Karpas-422 (cell line): ENCODE measurements at regions not wholly inside any gene's neighbourhood (a gene's known extent, or its start where the extent isn't known, plus 50 kb on each side); places are given as distances from the start of the nearest gene placed in this dataset.
"Not testable (repeated sequence)": the region's sequence is repeated elsewhere in the genome, so short reads cannot be mapped to it uniquely, and the experiment has no call there.

ENCODE experiments used
- DNase-seq: peaks from one replicate; pipeline ENCODE4 v3.0.0-alpha.2; 2015
- H2AFZ ChIP-seq: fragments of 200-600 bp; sonication (generic); 2 replicates; pipeline ENCODE4 v1.6.1; 2014; ENCODE audit warnings: antibody characterized with exemption, low read length, mixed read lengths
- H3K27ac ChIP-seq: fragments of 200-600 bp; sonication (generic); 2 replicates; pipeline ENCODE4 v1.5.1; 2014; ENCODE audit warnings: mild to moderate bottlenecking, low read length, moderate library complexity
- H3K27me3 ChIP-seq: fragments of 200-600 bp; sonication (generic); 2 replicates; pipeline ENCODE4 v1.6.1; 2014; ENCODE audit warnings: low read length, mixed read lengths
- H3K36me3 ChIP-seq: fragments of 200-600 bp; sonication (generic); 2 replicates; pipeline ENCODE4 v1.6.1; 2014; ENCODE audit warnings: low read length, mixed read lengths; ENCODE audit not compliant: insufficient read depth
- H3K4me1 ChIP-seq: fragments of 200-600 bp; sonication (generic); 2 replicates; pipeline ENCODE4 v1.6.1; 2014; ENCODE audit warnings: mild to moderate bottlenecking, low read length, mixed read lengths
- H3K4me2 ChIP-seq: fragments of 200-600 bp; sonication (generic); 2 replicates; pipeline ENCODE4 v1.6.1; 2014; ENCODE audit warnings: low read length, low read depth, mild to moderate bottlenecking; ENCODE audit not compliant: poor library complexity, severe bottlenecking
- H3K4me3 ChIP-seq: fragments of 200-600 bp; sonication (generic); 2 replicates; pipeline ENCODE4 v1.5.1; 2014; ENCODE audit warnings: mild to moderate bottlenecking, antibody characterized with exemption, low read length, mixed read lengths
- H3K79me2 ChIP-seq: fragments of 200-600 bp; sonication (generic); 2 replicates; pipeline ENCODE4 v1.6.1; 2014; ENCODE audit warnings: mild to moderate bottlenecking, low read length, mixed read lengths
- H3K9ac ChIP-seq: fragments of 200-600 bp; sonication (generic); 2 replicates; pipeline ENCODE4 v1.6.0; 2014; ENCODE audit warnings: low read length
- H3K9me2 ChIP-seq: fragments of 200-600 bp; sonication (generic), shearing (Covaris generic); replicated peaks from 2 replicates; pipeline ENCODE4 v1.6.0; 2014; ENCODE audit warnings: mild to moderate bottlenecking, low read length, moderate library complexity; ENCODE audit not compliant: insufficient read depth
- H3K9me3 ChIP-seq: fragments of 300-700, 200-600 bp; sonication (generic); 2 replicates; pipeline ENCODE4 v1.6.1; 2014; ENCODE audit warnings: low read length, mixed read lengths
- H4K20me1 ChIP-seq: fragments of 200-600 bp; sonication (generic); 2 replicates; pipeline ENCODE4 v1.6.1; 2014; ENCODE audit warnings: mild to moderate bottlenecking, antibody characterized with exemption, low read length, low read depth; ENCODE audit not compliant: insufficient read depth

DNA sequence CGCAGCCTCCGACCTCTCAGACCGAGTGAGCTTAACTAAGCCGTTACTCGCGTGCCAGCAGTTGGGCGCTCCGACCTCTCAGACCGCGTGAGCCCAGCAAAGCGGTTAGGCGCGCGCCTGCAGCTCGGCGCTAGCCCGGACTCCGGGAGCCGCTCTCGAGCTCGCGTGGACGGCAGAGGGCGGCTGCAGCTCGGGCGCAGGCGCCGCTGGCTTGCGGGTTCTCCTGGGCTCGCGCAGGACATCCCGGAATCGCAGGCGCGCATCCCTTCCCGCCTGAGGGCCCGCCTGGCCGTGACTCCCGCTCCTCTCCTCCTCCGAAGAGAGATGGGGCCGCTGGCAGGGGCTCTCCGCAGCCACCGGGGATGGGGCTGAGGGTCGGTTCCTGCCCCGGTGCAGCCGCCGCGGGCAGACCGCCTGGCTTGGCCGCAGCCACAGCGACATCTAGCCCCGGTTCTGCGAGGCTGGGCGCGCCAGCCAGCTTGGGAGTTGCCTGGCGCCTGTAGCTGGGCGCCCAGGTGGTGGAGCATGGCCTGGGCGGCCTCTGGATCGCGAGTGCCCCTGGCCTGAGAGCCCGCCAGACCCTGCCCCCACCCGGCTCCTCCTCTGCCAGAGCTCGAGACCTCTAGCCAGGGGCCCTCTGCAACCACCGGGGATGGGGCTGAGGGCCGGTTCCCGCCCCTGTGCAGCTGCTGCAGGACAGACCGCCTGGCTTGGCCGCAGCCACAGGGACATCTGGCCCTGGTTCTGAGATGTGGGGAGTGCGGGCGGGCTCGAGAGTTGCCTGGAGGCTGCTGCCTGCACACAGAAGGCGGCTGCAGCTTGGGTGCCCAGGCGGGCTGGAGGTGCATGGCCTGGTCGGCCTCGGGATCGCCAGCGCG is 85.7 kb upstream of the CCDC180 start:
- H3K79me2 ChIP-seq, H3K4me3 ChIP-seq, H2AFZ ChIP-seq, H3K9ac ChIP-seq, DNase-seq, H4K20me1 ChIP-seq, H3K27me3 ChIP-seq, H3K4me1 ChIP-seq, H3K9me2 ChIP-seq, H3K9me3 ChIP-seq, H3K36me3 ChIP-seq, H3K4me2 ChIP-seq, H3K27ac ChIP-seq: not testable (repeated sequence)

DNA sequence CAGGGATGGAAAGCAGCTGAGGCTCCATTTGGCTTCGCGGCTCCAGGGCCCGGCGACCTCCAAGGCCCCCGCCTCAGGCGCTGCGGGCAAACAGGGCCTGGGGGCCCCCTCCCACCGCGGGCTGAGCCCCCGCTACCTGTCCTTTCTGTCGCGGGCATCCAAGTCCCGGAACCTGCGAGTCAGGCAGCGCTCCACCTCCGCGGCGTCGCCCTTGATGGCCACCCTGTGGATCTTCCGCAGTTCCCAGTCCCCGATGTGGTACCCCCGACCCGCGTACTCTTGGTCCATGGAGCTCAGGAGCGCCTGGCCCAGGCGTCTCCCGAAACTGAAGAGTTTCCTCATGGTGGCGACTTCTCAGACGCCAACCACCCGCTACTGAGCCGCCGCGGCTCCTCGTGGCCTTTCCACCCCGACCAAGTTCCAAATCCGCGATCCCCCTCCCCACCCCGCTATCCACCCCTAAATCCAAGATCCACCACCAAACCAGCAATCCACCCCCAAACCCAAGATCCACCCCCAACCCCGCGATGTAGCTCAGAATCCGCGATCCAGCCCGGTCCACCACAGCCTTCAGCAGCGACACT is 86.5 kb upstream of the CCDC180 start:
- Histone ChIP-seq H3K4me1 (no peaks in the 10 kb centered on the region), H3K4me3 (no peak overlapping the region), H3K9me3 (no peaks in the 10 kb centered on the region), H3K79me2 (no peaks in the 10 kb centered on the region), H4K20me1 (no peaks in the 10 kb centered on the region), H2AFZ (no peak overlapping the region), H3K9ac (no peak overlapping the region), H3K36me3 (no peaks in the 10 kb centered on the region), H3K27me3 (no peaks in the 10 kb centered on the region), H3K27ac (no peak overlapping the region), H3K9me2 (no peaks in the 10 kb centered on the region), H3K4me2 (no peak overlapping the region)
- DNase-seq = no peak

DNA sequence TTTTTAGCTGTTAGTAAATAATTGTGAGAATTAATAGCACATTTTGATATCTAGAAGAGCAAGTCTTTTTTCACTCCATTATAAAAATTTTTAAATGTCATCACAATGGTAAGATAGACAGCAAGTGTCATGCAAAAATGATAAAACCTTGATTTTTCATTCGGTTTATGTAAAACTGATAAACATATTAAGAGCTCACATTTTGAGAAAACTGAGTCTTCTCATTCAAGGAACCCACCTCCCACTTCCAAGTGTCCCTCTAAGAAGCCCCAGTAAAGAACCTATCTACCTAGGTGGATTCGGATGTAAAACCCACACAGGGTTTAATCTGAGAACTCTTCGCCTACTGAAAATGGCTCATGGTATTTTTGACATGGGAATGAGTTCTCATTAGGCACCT is 87.1 kb upstream of the CCDC180 start:
- not testable (repeated sequence) for H3K36me3 ChIP-seq, H3K9ac ChIP-seq, H3K4me1 ChIP-seq, H3K9me3 ChIP-seq, H3K27ac ChIP-seq, H3K4me3 ChIP-seq, H3K27me3 ChIP-seq, H2AFZ ChIP-seq, H3K9me2 ChIP-seq, H3K79me2 ChIP-seq, DNase-seq, H3K4me2 ChIP-seq, H4K20me1 ChIP-seq

DNA sequence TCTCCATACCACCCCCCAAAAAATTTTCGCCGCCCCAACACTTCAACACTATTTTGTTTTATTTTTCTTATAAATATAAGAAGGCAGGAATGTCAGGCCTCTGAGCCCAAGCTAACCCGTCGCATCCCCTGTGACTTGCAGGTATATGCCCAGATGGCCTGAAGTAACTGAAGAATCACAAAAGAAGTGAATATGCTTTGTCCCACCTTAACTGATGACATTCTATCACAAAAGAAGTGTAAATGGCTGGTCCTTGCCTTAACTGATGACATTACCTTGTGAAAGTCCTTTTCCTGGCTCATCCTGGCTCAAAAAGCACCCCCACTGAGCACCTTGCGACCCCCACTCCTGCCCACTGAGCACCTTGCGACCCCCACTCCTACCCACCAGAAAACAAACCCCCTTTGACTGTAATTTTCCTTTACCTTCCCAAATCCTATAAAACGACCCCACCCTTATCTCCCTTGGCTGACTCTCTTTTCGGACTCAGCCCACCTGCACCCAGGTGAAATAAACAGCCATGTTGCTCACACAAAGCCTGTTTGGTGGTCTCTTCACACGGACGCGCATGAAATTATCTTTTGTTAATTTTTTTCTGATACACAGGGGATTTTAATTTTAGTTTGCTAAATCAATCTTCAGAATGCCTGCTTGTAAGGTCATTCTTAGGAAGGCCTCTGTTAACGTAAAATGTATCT is 87.9 kb upstream of the CCDC180 start:
- not testable (repeated sequence) for H3K4me3 ChIP-seq, H3K4me2 ChIP-seq, DNase-seq, H3K9me2 ChIP-seq, H3K9me3 ChIP-seq, H3K27ac ChIP-seq, H3K36me3 ChIP-seq, H3K4me1 ChIP-seq, H4K20me1 ChIP-seq, H3K79me2 ChIP-seq, H3K27me3 ChIP-seq, H3K9ac ChIP-seq, H2AFZ ChIP-seq

DNA sequence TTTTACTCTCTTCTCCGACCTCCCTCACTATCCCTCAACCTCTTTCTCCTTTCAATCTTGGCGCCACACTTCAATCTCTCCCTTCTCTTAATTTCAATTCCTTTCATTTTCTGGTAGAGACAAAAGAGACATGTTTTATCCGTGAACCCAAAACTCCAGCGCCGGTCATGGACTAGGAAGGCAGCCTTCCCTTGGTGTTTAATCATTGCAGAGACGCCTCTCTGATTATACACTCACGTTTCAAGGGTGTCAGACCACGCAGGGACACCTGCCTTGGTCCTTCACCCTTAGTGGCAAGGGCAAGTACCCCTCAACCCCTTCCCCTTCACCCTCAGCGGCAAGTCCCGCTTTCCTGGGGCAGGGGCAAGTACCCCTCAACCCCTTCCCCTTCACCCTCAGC is 92.3 kb upstream of the CCDC180 start:
- H3K36me3 ChIP-seq, H3K79me2 ChIP-seq, H3K9me2 ChIP-seq, H3K9me3 ChIP-seq, H3K9ac ChIP-seq, H3K4me1 ChIP-seq, H3K4me2 ChIP-seq, H2AFZ ChIP-seq, H3K4me3 ChIP-seq, H4K20me1 ChIP-seq, H3K27ac ChIP-seq, DNase-seq, H3K27me3 ChIP-seq: not testable (repeated sequence)

DNA sequence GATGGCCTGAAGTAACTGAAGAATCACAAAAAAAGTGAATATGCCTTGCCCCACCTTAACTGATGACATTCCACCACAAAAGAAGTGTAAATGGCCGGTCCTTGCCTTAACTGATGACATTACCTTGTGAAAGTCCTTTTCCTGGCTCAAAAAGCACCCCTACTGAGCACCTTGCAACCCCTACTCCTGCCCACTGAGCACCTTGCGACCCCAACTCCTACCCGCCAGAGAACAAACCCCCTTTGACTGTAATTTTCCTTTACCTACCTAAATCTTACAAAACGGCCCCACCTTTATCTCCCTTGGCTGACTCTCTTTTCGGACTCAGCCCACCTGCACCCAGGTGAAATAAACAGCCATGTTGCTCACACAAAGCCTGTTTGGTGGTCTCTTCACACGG is 92.9 kb upstream of the CCDC180 start:
- not testable (repeated sequence) for H3K4me1 ChIP-seq, H2AFZ ChIP-seq, H3K27me3 ChIP-seq, H3K79me2 ChIP-seq, H3K36me3 ChIP-seq, H3K9me3 ChIP-seq, H3K9ac ChIP-seq, H3K9me2 ChIP-seq, H3K4me3 ChIP-seq, H3K27ac ChIP-seq, H3K4me2 ChIP-seq, DNase-seq, H4K20me1 ChIP-seq

DNA sequence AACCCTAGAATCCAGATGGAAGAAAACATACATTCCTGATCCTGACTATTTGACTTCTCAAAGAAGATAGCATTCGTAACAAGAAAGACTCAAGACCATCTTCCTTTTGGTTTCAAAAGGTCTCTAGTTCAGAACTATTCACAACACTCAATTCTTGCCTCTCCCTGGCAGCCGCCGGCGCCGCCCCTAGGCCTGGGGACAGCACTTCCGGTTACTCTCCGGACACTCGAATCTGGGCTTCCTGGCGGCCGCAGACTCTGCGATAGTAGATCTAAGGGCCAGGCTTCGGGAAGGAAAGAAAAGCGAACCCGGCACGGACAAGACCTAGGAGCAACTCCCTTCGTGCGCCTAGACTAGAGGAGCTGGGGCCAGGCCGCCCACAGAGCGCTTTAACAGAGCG is 107.8 kb upstream of the CCDC180 start:
- H3K4me1 ChIP-seq, H3K9me3 ChIP-seq, H3K27ac ChIP-seq, H3K79me2 ChIP-seq, H3K9ac ChIP-seq, H3K9me2 ChIP-seq, DNase-seq, H3K4me2 ChIP-seq, H2AFZ ChIP-seq, H3K27me3 ChIP-seq, H3K36me3 ChIP-seq, H3K4me3 ChIP-seq, H4K20me1 ChIP-seq: not testable (repeated sequence)

DNA sequence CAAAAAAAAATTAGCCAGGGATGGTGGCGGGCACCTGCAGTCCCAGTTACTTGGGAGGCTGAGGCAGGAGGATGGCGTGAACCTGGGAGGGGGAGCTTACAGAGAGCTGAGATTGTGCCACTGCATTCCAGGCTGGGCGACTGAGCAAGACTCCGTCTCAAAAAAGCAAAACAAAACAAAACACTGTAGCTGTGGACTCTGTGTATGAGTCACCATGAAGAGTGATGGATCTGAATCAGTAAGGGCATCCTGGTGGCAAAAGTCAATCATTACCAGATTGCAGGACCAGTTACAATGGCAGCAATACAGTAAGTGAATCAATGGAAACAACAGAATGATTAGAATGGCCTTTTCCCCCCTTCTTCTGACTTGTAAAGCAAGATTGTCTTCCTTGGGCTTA is 113.7 kb upstream of the CCDC180 start:
- not testable (repeated sequence) for H3K36me3 ChIP-seq, H3K9me2 ChIP-seq, H3K9ac ChIP-seq, H3K27me3 ChIP-seq, H4K20me1 ChIP-seq, H3K27ac ChIP-seq, H3K4me3 ChIP-seq, H3K9me3 ChIP-seq, H3K79me2 ChIP-seq, H2AFZ ChIP-seq, H3K4me2 ChIP-seq, DNase-seq, H3K4me1 ChIP-seq
